ENCODE measurements at regions not wholly inside any gene's neighbourhood (a gene's known extent, or its start where the extent isn't known, plus 50 kb on each side); places are given as distances from the start of the nearest gene placed in this dataset.

GRCh38 chrY:16947221-16947620, 932.8 kb downstream of the CDY2B start:
- no peak for ATAC-seq
- H3K27ac ChIP-seq, result no peak overlapping the region
- DNase-seq, result no peak
- intact Hi-C loops (cut with DNase I), result no loop called here
- TF ChIP-seq, protein P1, sequence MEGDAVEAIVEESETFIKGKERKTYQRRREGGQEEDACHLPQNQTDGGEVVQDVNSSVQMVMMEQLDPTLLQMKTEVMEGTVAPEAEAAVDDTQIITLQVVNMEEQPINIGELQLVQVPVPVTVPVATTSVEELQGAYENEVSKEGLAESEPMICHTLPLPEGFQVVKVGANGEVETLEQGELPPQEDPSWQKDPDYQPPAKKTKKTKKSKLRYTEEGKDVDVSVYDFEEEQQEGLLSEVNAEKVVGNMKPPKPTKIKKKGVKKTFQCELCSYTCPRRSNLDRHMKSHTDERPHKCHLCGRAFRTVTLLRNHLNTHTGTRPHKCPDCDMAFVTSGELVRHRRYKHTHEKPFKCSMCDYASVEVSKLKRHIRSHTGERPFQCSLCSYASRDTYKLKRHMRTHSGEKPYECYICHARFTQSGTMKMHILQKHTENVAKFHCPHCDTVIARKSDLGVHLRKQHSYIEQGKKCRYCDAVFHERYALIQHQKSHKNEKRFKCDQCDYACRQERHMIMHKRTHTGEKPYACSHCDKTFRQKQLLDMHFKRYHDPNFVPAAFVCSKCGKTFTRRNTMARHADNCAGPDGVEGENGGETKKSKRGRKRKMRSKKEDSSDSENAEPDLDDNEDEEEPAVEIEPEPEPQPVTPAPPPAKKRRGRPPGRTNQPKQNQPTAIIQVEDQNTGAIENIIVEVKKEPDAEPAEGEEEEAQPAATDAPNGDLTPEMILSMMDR (IDR thresholded peaks at IDR 0.05), result no peak
- no peaks in the 10 kb centered on the region for H3K4me1 ChIP-seq
- H3K27me3 ChIP-seq (ENCODE audit: low read depth), result no peaks in the 10 kb centered on the region
- no peaks in the 10 kb centered on the region for H3K36me3 ChIP-seq
- H3K9me3 ChIP-seq, result no peaks in the 10 kb centered on the region
- H3K4me3 ChIP-seq, result no peak overlapping the region
